Gastroesophageal sphincter (tissue), 3 donors: ENCODE measurements at regions not wholly inside any gene's neighbourhood (a gene's known extent, or its start where the extent isn't known, plus 50 kb on each side); places are given as distances from the start of the nearest gene placed in this dataset.

Experiments
- CTCF ChIP-seq, 4 experiments: fragments of 200-600 bp in 2 of 4; fragments of 450-650 bp in 2 of 4; sonication (generic) in 1 of 4; IDR thresholded peaks; one replicate each; pipeline ENCODE4 v1.5.1; 2017 to 2019; ENCODE audit warnings: antibody characterized with exemption in 4 of 4, mild to moderate bottlenecking in 2 of 4, moderate library complexity in 2 of 4
- EP300 ChIP-seq: sonication (generic); formaldehyde crosslinking; IDR thresholded peaks from one replicate; pipeline ENCODE4 v1.6.1; 2017; ENCODE audit warnings: antibody characterized with exemption, mild to moderate bottlenecking
- POLR2A ChIP-seq, 2 donors: fragments of 450-650 bp; IDR thresholded peaks; one replicate each; pipeline ENCODE4 v1.6.1; 2017; ENCODE audit warnings: antibody characterized with exemption in 2 of 2, mild to moderate bottlenecking in 2 of 2, moderate library complexity in 1 of 2
- POLR2AphosphoS5 ChIP-seq: sonication (generic); formaldehyde crosslinking; IDR thresholded peaks from one replicate; pipeline ENCODE4 v1.6.1; 2017; ENCODE audit warnings: antibody characterized with exemption

DNA sequence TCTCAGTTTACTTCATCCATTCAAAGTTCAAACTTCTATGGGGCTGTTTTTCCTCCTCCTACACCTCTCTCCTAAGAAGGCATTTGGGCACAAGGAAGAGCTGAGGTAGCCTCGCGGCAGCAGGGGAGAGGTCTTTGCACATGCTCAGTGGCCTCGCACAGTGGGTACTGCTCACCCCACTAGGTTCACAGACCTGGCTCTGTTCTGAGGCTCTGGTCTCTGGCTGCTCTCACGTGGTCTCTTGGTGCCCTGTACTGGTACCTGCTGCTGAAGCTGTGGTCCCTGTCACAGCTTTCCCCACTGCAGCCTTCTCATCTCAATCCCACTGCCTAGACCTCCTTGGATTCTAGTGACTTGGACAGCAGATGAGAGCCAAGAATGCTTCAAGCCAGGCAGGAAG lies 134.7 kb upstream of the CRY1 start:
- TF ChIP-seq CTCF (IDR thresholded peaks at IDR 0.05) (no peak), POLR2AphosphoS5 (no peak), EP300 (no peak), POLR2A (IDR thresholded peaks at IDR 0.05) (no peak)
